A673 (cell line): ENCODE measurements at regions not wholly inside any gene's neighbourhood (a gene's known extent, or its start where the extent isn't known, plus 50 kb on each side); places are given as distances from the start of the nearest gene placed in this dataset.

Source experiments
- BruUV-seq: library from RNA; stranded (reverse); fragments of 400-500 nt; replicated peaks from 2 replicates; lab custom pipeline; 2021; lab: Mats Ljungman, UMichigan
- CTCF ChIA-PET: fragments of 300-600 bp; sonication (Branson Sonifier 250); formaldehyde crosslinking; loops from one replicate; lab custom pipeline; 2022; ENCODE audit warnings: antibody characterized with exemption; lab: Charles Lee
- POLR2A ChIA-PET: fragments of 300-600 bp; sonication (Branson Sonifier 250); formaldehyde crosslinking; loops from one replicate; lab custom pipeline; 2022; ENCODE audit warnings: antibody characterized with exemption; ENCODE audit not compliant: low non-redundant PET; lab: Charles Lee
- DNase-seq: peaks from one replicate; pipeline ENCODE4 v3.0.0-alpha.2; 2015; ENCODE audit warnings: low spot score
- H3K27ac ChIP-seq: fragments of 200-600 bp; sonication (generic); 2 replicates; pipeline ENCODE4 v1.5.1; 2016; ENCODE audit warnings: mixed run types, low read depth, mild to moderate bottlenecking, mixed read lengths, antibody characterized with exemption, low read length; ENCODE audit not compliant: poor library complexity, severe bottlenecking
- H3K27me3 ChIP-seq: fragments of 200-600 bp; sonication (generic); replicated peaks from 2 replicates; pipeline ENCODE4 v1.6.1; 2017; ENCODE audit warnings: mixed run types, low read depth, mild to moderate bottlenecking, mixed read lengths, antibody characterized with exemption, low read length; ENCODE audit not compliant: insufficient read depth, poor library complexity
- H3K36me3 ChIP-seq: fragments of 200-600 bp; sonication (generic); 2 replicates; pipeline ENCODE4 v1.6.1; 2016; ENCODE audit warnings: mixed run types, mild to moderate bottlenecking, mixed read lengths, antibody characterized with exemption, low read length; ENCODE audit not compliant: insufficient read depth, poor library complexity, severe bottlenecking
- H3K4me1 ChIP-seq: fragments of 200-600 bp; sonication (generic); 2 replicates; pipeline ENCODE4 v1.6.1; 2017; ENCODE audit warnings: mixed run types, mild to moderate bottlenecking, mixed read lengths, antibody characterized with exemption, low read length; ENCODE audit not compliant: insufficient read depth, poor library complexity, severe bottlenecking
- H3K4me3 ChIP-seq: fragments of 200-600 bp; sonication (generic); 2 replicates; pipeline ENCODE4 v1.5.1; 2016; ENCODE audit warnings: low read depth, mixed run types, mild to moderate bottlenecking, mixed read lengths, low read length; ENCODE audit not compliant: poor library complexity, severe bottlenecking
- H3K9me3 ChIP-seq: fragments of 200-600 bp; sonication (generic); 2 replicates; pipeline ENCODE4 v1.6.1; 2016; ENCODE audit warnings: mixed run types, low read depth, mild to moderate bottlenecking, mixed read lengths, antibody characterized with exemption, low read length; ENCODE audit not compliant: poor library complexity, severe bottlenecking
- EZH2 ChIP-seq: fragments of 200-600 bp; sonication (generic); IDR thresholded peaks from 2 replicates; pipeline ENCODE4 v1.6.1; 2017; ENCODE audit warnings: borderline replicate concordance, low read depth, mild to moderate bottlenecking, mixed read lengths, antibody characterized with exemption, low read length; ENCODE audit not compliant: poor library complexity, severe bottlenecking
- intact Hi-C: fragments of 100-400 bp; cut with micrococcal nuclease; formaldehyde crosslinking; loops from one replicate; pipeline ENCODE4 v1.10.0; 2022; ENCODE audit not compliant: unreplicated experiment
- TF ChIP-seq, protein P1 (sequence below): fragments of 300-800, 200-600 bp; sonication (generic); conservative IDR thresholded peaks from 2 replicates; pipeline ENCODE4 v1.5.1; 2017; ENCODE audit warnings: low read depth, mild to moderate bottlenecking, antibody characterized with exemption, low read length, moderate library complexity, mixed read lengths

DNA sequence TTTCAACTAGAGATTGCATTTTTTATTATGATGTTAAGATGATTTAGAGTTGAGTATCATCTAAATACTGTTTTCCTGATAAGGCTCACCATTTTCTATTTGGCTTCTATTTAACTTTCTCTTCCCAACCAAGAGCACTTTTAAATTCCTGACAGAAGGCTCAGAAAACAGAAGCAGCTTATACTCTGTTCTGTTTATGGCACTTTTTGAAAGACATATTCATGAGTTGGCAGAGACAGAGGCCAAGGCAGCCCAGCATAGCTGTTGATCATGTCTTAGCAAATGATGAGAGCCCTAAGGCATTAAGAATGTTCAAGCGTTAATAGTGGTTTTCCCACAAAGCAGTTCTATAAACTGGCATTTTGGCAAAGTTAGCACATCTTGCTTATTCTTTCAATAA is 330.3 kb downstream of the TRAM1L1 start:
- TF ChIP-seq EZH2: no peak
- TF ChIP-seq, protein P1, sequence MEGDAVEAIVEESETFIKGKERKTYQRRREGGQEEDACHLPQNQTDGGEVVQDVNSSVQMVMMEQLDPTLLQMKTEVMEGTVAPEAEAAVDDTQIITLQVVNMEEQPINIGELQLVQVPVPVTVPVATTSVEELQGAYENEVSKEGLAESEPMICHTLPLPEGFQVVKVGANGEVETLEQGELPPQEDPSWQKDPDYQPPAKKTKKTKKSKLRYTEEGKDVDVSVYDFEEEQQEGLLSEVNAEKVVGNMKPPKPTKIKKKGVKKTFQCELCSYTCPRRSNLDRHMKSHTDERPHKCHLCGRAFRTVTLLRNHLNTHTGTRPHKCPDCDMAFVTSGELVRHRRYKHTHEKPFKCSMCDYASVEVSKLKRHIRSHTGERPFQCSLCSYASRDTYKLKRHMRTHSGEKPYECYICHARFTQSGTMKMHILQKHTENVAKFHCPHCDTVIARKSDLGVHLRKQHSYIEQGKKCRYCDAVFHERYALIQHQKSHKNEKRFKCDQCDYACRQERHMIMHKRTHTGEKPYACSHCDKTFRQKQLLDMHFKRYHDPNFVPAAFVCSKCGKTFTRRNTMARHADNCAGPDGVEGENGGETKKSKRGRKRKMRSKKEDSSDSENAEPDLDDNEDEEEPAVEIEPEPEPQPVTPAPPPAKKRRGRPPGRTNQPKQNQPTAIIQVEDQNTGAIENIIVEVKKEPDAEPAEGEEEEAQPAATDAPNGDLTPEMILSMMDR: no peak
- no peak overlapping the region for H3K4me3 ChIP-seq
- intact Hi-C loops: no loop called here
- no TSS peak for BruUV-seq
- DNase-seq: no peak
- CTCF ChIA-PET: no interaction called here
- no peak overlapping the region for H3K27ac ChIP-seq
- POLR2A ChIA-PET: no interaction called here
- H3K9me3 ChIP-seq: no peaks in the 10 kb centered on the region
- no peaks in the 10 kb centered on the region for H3K36me3 ChIP-seq
- no peaks in the 10 kb centered on the region for H3K4me1 ChIP-seq
- no peaks in the 10 kb centered on the region for H3K27me3 ChIP-seq

DNA sequence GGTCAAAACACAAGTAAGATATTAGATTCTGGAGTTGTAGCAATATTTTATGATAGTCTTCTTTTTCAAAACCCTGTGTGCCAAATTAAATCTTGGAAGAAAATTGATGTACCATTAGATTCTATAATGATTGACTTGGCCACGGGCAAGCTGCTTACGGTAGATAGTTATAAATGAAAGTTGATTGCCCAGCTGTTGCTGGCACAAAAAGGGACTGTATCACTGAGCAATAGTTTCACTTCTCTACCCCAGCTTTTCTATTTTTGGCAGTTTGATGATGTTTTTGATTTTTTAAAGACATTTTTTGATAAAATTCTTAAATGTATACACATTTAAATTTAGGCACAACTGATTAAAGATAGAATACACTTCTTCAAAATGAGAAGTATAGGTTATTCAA is 333.3 kb downstream of the TRAM1L1 start:
- intact Hi-C loops: no loop called here
- DNase-seq: no peak
- TF ChIP-seq EZH2: no peak
- TF ChIP-seq, protein P1: no peak
- ChIA-PET CTCF (no interaction called here), POLR2A (no interaction called here)
- Histone ChIP-seq H3K9me3 (no peaks in the 10 kb centered on the region), H3K4me1 (no peaks in the 10 kb centered on the region), H3K27me3 (no peaks in the 10 kb centered on the region), H3K4me3 (no peak overlapping the region), H3K36me3 (no peaks in the 10 kb centered on the region), H3K27ac (no peak overlapping the region)
- BruUV-seq: no TSS peak

DNA sequence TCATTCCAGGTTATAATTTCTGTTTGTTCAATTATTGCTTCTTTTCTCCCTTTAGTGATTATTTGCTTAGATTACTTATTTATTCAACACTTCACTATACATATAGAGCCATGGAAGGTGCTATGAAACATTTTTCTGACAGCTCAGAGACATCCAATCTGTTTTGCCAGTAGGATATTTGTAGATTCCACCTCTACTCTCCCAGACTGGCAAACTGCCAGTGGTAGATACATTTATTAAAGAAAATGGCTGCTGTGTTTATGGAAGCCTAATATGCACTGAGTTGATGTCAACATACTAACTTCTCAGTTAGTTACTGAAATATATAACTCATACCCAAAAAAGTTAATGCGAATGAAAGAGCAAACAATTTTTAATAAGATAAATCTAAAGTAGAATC is 348.6 kb downstream of the TRAM1L1 start:
- Histone ChIP-seq H3K27ac (no peak overlapping the region), H3K27me3 (no peaks in the 10 kb centered on the region), H3K36me3 (no peaks in the 10 kb centered on the region), H3K4me1 (no peaks in the 10 kb centered on the region), H3K4me3 (no peak overlapping the region), H3K9me3 (no peaks in the 10 kb centered on the region)
- no peak for DNase-seq
- ChIA-PET POLR2A (no interaction called here), CTCF (no interaction called here)
- no TSS peak for BruUV-seq
- TF ChIP-seq EZH2: no peak
- TF ChIP-seq, protein P1: no peak
- intact Hi-C loops: no loop called here
